Inferior parietal cortex (tissue), 1 donor: ENCODE measurements at regions not wholly inside any gene's neighbourhood (a gene's known extent, or its start where the extent isn't known, plus 50 kb on each side); places are given as distances from the start of the nearest gene placed in this dataset.

Experiments used
- DNase-seq: peaks from one replicate; pipeline ENCODE4 v3.0.0-alpha.2; 2016; ENCODE audit errors: extremely low spot score

DNA sequence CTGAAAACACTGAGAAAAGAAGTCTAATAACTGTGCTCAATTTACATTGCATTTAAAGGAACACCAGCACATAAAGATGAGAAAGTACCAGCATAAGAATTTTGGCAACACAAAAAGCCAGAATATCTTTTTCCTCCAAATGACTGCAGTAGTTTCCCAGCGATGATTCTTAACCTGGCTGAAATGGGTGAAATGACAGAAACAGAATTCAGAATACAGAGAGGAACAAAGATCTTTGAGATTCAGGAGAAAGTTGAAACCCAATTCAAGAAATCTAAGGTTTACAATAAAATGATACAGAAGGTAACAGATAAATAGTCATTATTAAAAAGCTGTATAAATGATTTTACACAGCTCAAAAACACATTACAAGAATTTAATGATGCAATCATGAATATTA lies 197.0 kb upstream of the EYS start:
- no peak for DNase-seq

DNA sequence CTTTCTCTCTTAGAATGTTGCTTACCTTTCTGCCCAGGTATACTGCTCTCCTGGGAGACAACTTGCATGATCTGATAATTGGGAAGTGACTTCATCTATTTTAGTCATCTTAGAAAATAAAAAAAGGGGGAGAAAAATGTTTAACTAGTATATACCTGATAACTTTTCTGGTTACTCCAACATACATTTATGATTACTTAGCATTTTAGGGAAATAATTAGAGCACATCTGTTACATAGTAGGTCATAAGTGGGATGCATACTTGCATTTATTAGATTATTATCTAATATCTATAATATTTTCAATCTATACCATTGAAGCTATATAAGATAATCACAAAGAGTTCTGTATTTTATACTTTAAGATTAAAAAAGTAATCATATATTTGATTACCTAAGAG lies 193.9 kb upstream of the EYS start:
- no peak for DNase-seq

DNA sequence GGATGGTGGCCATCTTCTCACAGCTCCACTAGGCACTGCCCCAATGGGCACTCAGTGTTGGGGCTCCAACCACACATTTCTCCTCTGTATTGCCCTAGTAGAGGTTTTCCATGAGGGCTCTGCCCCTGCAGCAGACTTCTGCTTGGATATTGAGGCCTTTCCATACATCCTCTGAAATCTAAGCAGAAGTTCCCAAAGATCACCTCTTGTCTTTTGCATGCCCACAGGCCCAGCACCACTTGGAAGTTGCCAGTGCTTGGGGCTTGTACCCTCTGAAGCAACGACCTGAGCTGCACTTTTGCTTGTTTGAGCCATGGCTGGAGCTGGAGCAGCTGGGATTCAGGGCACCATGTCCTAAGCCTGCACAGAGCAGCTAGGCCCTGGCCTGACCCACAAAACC lies 189.1 kb upstream of the EYS start:
- no peak for DNase-seq

DNA sequence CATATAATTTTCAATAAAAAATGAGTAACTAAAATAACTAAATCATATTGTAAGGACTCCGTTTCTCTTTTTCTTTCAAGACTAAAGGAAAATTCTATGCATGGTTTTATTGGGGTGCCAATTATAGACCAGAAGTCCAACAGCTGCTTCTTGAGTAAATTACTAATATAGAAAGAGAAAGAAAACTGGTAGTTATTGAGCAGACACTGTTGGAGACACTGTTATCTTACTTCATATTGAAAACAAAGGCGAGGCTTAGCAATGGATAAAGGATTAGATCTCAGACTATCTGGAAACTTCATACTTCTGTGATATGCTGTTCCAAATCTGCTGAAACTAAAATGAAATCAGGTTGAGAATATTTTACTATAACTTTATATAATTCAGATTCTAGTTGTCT lies 169.6 kb upstream of the EYS start:
- DNase-seq, result no peak

DNA sequence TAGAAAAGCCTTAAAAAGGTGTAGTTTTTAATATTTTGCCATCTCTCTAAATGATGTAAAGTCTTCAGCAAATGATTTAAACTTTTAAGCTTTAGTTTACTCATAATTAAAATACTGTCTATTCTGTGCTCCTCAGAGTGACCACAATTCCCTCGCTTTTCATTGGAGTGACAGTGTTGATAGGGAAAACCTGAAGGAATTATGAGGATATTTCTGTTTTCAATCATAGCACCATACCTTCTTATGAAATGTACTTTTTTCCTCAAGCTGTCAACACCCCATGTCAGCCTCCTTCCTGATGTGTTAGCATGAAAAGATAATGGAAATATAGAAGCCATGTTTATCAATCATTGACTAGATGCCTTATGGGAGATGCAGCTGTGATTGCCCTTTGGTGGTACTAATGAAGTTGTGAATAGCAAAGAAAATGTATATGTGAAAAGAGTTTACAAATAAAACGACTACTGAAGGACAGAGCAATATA lies 145.4 kb upstream of the EYS start:
- no peak for DNase-seq

DNA sequence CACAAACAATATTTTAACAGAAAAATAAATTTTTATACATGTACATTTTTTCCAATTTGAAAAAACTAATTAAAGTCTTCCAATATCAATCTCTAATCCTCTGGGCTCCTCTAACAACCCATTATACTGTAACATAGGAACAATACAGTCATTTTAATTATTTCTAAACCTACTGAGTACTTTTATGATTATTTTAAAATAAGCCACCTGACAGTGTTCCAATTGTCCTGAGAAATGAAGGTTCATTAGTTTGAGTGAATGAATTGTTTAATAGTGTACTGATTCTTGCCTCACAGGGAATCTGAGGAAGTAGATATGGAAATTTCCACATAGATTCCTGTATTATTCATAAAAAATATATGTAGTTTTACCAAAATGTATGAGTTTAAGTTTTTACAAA lies 123.1 kb upstream of the EYS start:
- no peak for DNase-seq

DNA sequence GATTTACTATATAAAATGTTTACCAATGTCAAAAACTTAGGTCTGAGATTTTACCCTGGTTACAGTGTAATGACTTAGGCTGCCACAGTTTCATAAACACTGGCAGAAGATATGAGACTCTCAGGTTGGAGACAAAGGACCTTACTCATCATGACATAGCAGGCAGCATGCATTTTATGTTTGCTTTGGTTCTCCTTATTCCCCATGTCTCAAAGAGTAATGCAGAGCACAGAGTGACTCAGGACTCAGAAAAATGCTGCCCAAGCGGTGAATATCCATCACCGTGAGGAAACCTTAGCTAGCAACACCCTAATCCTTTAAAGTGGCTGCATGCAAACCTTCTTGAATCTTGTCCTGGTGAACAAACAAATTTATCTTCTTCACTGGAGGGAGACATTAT lies 112.1 kb upstream of the EYS start:
- no peak for DNase-seq

DNA sequence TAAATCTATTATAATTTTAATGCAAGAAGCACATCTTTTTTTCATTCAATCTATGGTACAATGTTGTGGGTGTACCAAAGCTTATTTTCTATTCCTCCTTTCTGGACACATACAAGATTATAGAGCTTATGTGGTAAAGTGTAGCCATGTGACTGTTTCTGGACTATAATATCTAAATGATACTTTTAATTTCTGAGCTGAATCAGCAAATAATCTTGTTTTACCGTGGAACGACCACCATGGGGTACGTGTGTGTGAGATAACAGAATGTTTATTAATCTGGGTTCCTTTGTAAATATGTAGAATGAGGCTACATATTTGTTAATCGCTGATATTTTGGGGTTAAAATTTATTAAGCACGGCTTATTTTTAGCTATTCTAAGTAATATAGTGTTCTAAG lies 111.5 kb upstream of the EYS start:
- no peak for DNase-seq

DNA sequence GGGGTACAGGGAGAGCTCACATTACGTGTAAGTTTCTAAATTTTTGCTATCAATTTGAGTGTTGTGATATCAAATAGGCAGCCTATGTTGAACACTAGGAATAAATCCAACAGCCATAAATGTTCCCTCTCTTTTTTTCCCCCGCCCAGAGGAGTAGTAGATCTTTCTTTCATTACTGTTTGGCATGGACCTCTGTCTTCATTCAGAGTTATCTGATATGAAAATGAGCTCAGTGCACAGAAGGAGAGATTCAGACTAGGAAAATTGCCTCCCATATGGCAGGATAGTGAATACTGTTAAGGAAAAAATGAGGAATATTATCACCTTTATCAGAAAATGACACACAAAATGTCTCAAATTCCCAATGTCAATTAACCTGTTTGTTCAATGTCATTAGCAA lies 110.0 kb upstream of the EYS start:
- DNase-seq, result no peak

DNA sequence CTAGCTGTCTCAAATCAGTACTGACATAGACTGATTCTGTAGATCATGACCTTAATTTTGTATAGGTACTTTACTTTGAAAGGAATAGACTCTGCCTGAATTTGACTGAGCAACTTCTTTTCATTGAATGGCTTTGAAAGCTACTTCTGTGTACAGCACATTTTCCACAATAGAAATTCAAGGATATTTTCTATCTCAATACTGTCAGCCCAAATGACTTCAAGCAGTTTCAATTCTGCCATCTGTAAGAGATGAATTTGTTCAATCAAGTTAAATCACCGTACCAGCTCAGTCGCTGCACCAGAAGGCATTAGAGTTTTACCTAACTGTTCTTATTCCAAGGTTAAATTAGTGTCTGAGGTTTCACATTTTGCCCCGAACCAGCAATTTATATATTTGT lies 107.0 kb upstream of the EYS start:
- no peak for DNase-seq

DNA sequence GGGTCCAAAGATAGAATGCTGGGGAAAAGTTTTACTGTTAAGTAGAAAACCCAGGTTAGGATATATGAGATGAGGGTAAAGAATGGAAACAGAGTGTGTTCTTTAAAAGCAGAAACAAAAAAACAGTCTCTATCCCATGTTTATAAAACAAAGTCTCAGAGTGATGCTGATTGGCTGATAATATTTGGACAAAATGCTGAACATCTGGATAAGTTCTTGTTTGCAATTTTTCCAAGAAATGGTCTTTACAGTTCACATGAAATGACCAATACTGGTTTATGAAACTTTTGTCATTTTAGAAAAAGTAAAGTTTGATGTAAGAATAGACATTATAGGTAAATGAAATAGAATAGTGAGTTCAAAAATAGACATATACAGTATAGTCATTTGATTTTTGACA lies 96.2 kb upstream of the EYS start:
- no peak for DNase-seq

DNA sequence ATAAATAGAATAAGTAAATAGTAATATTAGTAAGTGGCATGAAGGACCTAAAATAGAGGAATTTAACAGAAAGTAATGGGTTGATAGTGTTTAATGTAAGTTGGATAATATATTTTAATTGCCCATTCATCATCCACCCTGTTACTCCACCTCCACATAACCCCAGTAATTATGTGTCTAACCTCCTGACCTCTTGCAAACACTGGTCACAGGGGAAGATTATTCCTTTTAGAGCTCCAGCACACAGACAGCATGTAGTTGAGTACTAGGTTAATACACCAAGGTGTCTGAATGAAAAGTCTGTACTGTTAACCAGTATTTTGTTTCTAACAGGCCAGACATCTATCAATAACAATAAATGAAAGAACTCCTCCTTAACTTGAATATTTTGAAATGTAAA lies 92.4 kb upstream of the EYS start:
- no peak for DNase-seq

DNA sequence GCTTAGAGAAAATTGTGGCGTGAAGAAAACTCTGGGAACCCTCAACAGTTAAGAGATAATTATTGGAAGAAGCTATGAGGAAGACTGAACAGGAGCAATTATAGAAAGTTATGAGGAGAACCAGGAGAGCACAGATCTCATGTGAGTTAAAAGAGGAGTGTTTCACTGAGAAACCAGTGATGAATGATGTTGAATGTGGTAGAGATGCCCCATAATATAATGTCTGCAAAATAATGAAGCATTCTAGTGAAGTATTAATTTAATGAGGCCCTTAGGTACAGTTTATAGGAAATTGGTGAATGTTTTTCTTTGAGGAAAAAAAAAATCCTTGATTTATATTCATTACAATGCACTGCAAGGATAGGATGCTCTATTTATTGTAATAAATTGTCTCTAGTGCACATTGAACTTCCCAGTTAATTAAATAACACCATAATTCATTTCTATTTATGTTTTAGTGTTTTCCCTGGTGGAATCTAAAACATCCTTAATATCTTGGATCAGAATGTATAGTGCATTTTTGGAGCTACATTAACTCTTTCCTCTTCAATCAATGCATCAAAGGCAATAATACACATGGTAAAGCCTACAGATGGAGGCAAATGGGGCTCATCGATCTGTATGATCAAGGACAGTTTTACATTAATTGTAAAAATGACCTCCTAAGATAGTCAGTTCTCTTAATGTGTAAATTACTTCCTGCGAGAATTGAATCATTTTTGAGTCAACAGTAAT lies 91.4 kb upstream of the EYS start:
- DNase-seq, result no peak

DNA sequence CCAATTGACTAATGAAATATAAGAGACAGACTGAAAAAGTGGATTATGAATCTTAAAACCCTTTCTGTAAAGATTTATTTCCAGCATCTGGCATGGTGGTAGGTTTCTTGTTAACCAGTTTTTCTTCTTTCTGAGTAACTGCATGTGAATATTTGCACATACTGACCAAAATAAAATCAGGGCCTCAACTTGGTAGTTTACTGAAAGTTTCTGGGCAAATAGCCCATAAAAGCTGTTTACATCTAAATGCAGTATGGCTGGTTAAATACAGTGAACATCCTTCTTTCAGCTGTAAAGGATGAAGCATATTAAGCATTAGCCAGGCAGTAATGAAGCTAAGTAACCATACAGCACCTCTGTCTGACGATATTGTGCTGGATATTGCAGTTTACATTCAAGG lies 83.6 kb upstream of the EYS start:
- DNase-seq, result no peak

DNA sequence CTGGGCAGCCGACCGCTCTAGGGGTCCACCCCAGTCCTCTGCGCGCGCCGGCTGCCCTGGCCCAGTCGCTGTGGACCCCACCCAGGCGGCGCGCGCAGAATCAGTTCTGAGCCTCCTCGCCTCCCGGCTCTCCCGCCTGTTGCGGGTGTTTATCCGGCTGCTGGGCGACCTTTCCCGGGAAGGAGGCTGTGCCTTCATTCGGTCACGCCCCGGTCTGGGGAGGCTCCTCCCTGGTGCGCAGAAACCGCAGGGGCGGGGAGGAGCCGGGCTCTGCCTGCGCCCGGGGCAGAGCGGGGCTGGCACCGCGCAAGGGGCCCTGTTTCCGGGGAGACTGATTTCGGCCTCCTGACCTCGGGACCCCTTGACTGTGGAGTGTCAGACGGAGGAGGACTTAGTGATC lies 80.8 kb upstream of the EYS start:
- no peak for DNase-seq

DNA sequence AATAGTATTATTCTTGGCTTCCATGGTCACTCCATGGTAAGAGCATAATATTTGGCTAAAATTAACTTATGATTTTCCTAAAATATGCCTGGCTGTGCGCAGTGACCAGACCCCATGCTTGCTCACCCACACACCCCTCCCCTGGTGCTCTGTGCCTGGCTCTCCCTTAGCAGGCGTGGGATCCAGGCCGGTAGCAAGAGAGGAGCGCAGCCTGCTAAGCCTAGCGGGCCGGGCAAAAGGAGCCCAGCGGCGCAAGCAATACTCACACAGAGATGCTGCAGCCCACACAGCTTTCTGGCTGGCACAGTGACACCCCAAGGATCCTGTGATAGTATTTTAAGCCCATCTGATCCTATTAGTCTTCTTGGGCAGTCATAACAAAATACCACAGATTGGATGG lies 79.8 kb upstream of the EYS start:
- DNase-seq, result no peak

DNA sequence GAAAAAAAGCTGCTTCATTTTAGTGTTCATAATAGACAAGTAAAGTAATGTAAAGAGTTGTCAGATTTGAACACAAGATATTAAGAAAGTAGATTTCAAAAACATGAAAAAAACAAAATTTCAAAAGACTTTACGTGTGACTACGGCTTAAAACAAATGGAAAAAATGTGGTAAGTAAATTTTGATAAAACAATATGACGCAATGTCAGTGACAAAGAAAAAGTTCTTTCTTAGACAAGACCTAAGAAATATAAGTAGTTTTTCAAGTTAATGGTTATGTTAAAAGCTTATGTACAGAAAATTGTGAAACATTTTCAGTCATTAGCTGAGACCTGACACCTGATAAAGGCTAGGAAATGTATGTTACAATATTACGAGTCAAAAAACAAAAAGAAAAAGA lies 73.7 kb upstream of the EYS start:
- no peak for DNase-seq

DNA sequence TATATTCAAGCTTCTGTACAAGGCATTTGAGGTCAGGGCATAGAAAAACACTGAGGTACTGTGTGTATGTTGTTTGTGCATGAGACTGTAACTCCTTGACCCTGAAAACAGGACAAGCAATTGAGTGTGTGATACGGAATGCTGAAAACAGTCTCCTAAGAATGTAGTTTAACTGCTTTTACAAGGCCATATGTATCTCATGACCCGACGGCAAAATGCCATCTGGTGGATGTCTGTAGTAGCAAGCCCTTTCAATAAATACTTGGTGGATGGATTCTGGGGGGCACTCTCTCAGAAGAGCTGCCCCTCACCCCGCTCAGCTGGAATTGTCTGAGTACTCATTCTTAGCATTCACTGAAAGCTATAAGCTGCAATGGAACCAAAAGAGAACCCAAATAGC lies 69.3 kb upstream of the EYS start:
- DNase-seq, result no peak

DNA sequence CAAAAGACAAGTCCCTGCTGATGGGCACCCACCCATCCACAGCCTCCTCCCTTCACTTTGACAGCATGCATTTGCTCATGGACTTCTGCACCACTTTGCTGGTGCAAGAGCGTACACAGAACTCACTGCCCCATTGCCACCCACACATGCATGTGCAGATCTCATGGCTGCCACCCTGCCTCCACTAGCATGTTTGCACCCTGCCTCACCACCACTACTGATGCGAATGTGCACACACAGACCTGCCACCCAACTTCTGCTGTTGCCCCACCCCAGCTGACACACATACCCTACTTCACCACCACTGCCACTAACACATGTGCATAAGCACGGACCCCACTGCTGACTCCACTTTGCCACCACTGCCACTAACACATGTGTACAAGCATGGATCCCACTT lies 64.9 kb upstream of the EYS start:
- DNase-seq, result no peak

DNA sequence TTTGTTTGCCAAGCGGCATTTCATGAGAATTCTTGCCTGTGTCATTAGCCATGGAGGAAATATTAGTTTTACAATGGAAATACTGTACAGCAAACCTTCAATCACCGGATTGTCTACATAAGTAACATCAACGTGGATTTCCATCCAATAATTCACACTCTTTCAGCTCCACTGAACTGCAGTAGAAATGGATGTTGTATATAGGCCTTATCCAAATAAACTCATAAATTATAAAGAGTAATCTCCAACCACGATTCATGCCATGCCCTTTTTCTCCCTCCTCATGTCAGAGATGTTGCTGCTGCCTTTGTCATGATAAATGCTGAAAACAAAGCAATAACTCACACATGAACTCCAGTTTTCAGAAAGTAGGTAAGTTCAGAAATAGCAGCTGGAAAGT lies 54.9 kb upstream of the EYS start:
- DNase-seq, result no peak

DNA sequence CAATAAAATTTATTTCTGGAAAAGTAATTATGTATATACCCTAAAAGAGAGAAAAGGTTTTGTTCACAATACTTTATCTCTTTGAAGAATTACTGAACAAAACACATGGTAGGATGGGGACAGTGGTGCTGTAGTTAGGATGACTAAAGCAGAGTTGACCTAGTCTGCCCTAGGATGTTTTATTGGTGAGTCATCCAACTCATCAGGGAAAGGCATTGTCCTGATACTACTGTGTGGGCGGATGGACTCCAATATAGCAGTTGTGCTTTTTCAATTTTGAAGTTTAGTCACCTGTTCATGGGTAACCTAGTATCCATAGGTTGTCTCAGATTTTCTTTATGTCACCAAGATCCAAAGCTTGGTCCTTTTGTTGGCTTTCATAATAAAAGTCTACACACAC lies 53.3 kb upstream of the EYS start:
- DNase-seq, result no peak
